ENCODE measurements at regions not wholly inside any gene's neighbourhood (a gene's known extent, or its start where the extent isn't known, plus 50 kb on each side); places are given as distances from the start of the nearest gene placed in this dataset.

DNA sequence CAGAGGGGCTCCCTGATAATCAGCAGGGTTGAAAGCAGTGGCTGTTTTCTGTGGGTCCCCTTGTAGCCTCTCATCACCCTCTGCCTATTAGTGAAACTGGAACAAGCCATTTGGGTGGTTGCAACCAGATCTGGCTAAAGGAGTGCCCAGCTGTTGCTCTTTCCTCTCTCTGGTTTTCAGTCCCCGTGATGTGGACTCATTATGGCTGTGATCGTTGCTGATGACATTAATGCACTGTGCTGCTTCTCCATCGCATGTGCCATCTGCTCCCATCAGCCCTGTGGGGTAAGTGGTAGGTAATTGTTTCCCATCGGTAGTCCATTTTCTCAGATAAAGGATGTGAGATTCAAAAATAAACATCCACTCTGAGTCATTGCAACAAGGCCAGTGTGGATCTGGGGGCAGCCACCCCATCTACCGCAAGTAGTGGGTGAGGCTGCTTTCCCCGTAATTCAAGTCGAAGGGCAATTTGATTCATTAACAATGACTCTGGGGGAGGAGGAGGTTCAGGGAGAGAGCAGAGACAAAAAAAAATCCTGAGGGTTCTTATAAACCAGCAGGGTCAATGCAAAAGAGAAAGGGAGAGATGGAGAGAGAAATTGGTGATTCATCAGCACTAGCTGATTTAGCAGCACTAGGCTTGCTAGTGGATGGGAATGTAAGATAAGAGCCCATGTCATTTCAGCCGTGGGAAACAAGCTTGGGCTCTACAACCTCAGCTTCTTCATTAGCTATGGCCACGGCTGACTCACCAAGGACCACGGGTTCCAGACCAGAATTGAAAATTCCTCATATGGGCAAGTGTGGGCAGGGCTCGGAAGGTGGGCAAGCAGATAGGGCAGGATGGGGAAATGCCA lies 357.8 kb downstream of the MID1IP1 start:
- ChIA-PET POLR2A (no interaction called here), CTCF (interaction anchor here (0.7 to 2.3 kb wide), 3 partner anchors 8 to 86 kb away, joined by 3 to 9 read pairs (median 3); no protein-coding TSS in a partner anchor)
- 0 out of 2 replicates have a peak, but pooled peaks cover 2% of the 10 kb centered on the region for H3K27me3 ChIP-seq (ENCODE audit: control insufficient read depth, insufficient read depth, low read length)
- no peak overlapping the region for H3K4me3 ChIP-seq (ENCODE audit: low read depth, low read length)
- TF ChIP-seq, protein P1, sequence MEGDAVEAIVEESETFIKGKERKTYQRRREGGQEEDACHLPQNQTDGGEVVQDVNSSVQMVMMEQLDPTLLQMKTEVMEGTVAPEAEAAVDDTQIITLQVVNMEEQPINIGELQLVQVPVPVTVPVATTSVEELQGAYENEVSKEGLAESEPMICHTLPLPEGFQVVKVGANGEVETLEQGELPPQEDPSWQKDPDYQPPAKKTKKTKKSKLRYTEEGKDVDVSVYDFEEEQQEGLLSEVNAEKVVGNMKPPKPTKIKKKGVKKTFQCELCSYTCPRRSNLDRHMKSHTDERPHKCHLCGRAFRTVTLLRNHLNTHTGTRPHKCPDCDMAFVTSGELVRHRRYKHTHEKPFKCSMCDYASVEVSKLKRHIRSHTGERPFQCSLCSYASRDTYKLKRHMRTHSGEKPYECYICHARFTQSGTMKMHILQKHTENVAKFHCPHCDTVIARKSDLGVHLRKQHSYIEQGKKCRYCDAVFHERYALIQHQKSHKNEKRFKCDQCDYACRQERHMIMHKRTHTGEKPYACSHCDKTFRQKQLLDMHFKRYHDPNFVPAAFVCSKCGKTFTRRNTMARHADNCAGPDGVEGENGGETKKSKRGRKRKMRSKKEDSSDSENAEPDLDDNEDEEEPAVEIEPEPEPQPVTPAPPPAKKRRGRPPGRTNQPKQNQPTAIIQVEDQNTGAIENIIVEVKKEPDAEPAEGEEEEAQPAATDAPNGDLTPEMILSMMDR (IDR thresholded peaks at IDR 0.05; ENCODE audit: insufficient read depth, low read depth, low read length): no peak
- H3K36me3 ChIP-seq (ENCODE audit: control insufficient read depth, insufficient read depth, low read length): no peaks in the 10 kb centered on the region
- DNase-seq (ENCODE audit: low read depth): peak; percentile 5

DNA sequence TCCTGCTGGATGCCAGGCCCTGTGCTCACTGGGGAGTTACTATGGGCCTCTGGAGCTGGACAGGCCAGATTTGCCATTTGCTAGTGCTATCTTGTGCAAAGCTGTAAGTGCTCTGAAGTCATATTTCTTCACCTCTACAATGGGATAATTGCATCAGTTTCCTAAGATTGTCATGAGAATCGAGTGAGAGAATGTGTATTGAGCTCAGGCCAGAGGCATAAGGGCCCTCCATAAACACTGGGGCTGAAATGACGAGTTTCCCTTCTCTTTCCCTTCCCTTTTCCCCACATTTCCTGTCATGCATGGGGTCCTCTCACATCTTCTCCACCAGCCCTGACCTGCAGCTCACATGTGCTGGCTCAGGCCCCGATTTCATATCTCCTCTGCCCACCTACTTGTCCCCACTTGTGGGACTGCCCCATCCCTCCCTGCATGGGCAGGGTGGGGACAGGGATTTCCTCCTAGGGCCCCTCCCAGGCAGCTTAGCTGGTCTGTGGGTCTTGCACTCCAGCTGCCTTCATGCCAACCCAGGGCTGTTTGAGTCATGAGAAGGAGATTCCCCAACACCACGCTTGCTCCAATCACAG lies 358.8 kb downstream of the MID1IP1 start:
- no peak for DNase-seq (ENCODE audit: low read depth)
- CTCF ChIA-PET: interaction anchor here (2.3 kb wide), 1 partner anchor 9 kb away, joined by 9 read pairs; no protein-coding TSS in a partner anchor
- POLR2A ChIA-PET: no interaction called here
- 0 out of 2 replicates have a peak, but pooled peaks cover 2% of the 10 kb centered on the region for H3K27me3 ChIP-seq (ENCODE audit: control insufficient read depth, insufficient read depth, low read length)
- no peaks in the 10 kb centered on the region for H3K36me3 ChIP-seq (ENCODE audit: control insufficient read depth, insufficient read depth, low read length)
- TF ChIP-seq, protein P1 (IDR thresholded peaks at IDR 0.05; ENCODE audit: insufficient read depth, low read depth, low read length): no peak
- H3K4me3 ChIP-seq (ENCODE audit: low read depth, low read length): no peak overlapping the region

DNA sequence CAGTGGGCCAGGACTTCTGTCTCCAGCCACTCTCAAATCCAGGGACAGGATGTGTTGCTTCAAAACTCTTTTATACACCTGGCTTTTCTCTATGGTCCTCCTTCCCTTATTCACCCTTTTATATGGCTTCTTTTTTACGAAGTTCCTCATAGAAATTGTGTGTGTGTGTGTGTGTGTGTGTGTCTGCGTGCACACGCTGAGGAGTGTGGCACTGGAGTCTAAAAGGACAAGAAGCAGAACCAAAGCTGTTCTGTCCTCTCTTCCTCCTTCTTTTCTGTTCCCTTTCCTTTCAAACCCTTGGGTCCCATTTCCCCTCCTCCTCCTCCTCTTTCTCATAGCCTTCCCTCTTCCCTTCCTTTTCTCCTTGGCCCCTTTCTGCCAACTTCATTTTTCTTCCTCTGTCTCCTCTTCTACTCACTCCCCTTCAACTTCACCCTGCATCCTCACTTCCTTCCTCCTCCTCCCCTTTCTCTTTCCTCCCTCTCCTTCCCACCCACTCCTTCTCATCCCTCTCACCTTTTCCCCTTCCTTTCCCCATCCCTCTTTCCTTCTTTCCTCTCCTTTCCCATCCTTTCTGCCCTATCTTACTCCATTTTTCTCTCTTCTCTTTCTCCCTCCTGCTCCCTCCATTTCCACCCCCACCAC lies 360.5 kb downstream of the MID1IP1 start:
- CTCF ChIA-PET: interaction anchor here (2.3 kb wide), 1 partner anchor 11 kb away, joined by 9 read pairs; no protein-coding TSS in a partner anchor
- DNase-seq (ENCODE audit: low read depth): no peak

DNA sequence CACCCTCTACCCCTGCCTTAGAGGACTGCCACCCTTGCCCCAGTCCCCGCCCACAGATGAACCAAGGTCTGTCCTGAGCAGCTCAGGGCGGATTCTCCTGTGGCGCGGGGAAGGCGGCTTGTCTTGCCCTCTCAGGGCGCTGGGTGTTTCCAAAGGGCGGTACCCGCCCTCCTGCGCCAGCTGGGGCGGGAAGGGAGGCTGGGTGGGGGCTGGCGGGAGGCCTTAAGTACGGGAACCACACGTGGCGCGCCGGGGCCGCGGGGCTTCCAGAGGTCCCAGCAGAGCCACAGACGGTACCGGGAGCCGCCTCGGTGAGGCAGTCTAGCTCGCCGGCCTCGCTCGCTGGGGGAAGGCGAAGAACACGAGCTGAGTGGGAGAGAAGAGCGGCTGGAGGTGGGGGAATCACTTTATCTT lies 361.1 kb downstream of the MID1IP1 start:
- CTCF ChIA-PET: interaction anchor here (0.6 kb wide), 1 partner anchor 796 kb away, joined by 3 read pairs; no protein-coding TSS in a partner anchor
- Histone ChIP-seq H3K36me3 (ENCODE audit: control insufficient read depth, insufficient read depth, low read length) (no peaks in the 10 kb centered on the region), H3K4me3 (ENCODE audit: low read depth, low read length) (no peak overlapping the region), H3K27me3 (ENCODE audit: control insufficient read depth, insufficient read depth, low read length) (0 out of 2 replicates have a peak, but pooled peaks cover 2% of the 10 kb centered on the region)
- POLR2A ChIA-PET: no interaction called here
- DNase-seq (ENCODE audit: low read depth): no peak
- TF ChIP-seq, protein P1 (IDR thresholded peaks at IDR 0.05; ENCODE audit: insufficient read depth, low read depth, low read length): no peak

More for the DNA sequence above, 360.5 kb downstream of the MID1IP1 start:
- TF ChIP-seq, protein P1 (IDR thresholded peaks at IDR 0.05; ENCODE audit: insufficient read depth, low read depth, low read length): no peak
- no peaks in the 10 kb centered on the region for H3K36me3 ChIP-seq (ENCODE audit: control insufficient read depth, insufficient read depth, low read length)
- POLR2A ChIA-PET: no interaction called here
- H3K4me3 ChIP-seq (ENCODE audit: low read depth, low read length): no peak overlapping the region
- 0 out of 2 replicates have a peak, but pooled peaks cover 2% of the 10 kb centered on the region for H3K27me3 ChIP-seq (ENCODE audit: control insufficient read depth, insufficient read depth, low read length)

Data from BJ (cell line).